Left lung (tissue), 4 donors: ENCODE measurements at regions not wholly inside any gene's neighbourhood (a gene's known extent, or its start where the extent isn't known, plus 50 kb on each side); places are given as distances from the start of the nearest gene placed in this dataset.
A peak's percentile ranks its signal among the peaks of the same experiment; 100 is the strongest.
"Not testable (repeated sequence)": the region's sequence is repeated elsewhere in the genome, so short reads cannot be mapped to it uniquely, and the experiment has no call there.

ENCODE experiments used
- ATAC-seq: fragments of 200-7000 bp; cut with Tn5 transposase; one replicate; pipeline ENCODE4 v1.9.1; 2020; ENCODE audit warnings: moderate library complexity
- DNase-seq, 4 donors: peaks; one replicate each; pipeline ENCODE4 v3.0.0-alpha.2; 2013 to 2020
- H3K27ac ChIP-seq, 2 donors: fragments of 200-600 bp; sonication (generic) in 1 of 2; one replicate each; pipeline versions ENCODE4 v1.5.0 to v1.8.0; 2020 to 2021
- H3K27me3 ChIP-seq, 2 donors: fragments of 200-600 bp; sonication (generic) in 1 of 2; one replicate each; pipeline versions ENCODE4 v1.5.0 to v1.8.0; 2020 to 2021
- H3K36me3 ChIP-seq, 2 donors: fragments of 200-600 bp; sonication (generic) in 1 of 2; one replicate each; pipeline versions ENCODE4 v1.5.0 to v1.8.0; 2020 to 2021
- H3K4me1 ChIP-seq, 2 donors: fragments of 200-600 bp; one replicate each; pipeline ENCODE4 v1.8.0; 2021
- H3K4me3 ChIP-seq, 2 donors: fragments of 200-600 bp; sonication (generic) in 1 of 2; one replicate each; pipeline versions ENCODE4 v1.5.0 to v1.8.0; 2020 to 2021; ENCODE audit warnings: mild to moderate bottlenecking in 1 of 2
- H3K9me3 ChIP-seq, 2 donors: fragments of 200-600 bp; sonication (generic) in 1 of 2; one replicate each; pipeline versions ENCODE4 v1.5.0 to v1.8.0; 2020 to 2021
- intact Hi-C, 2 donors: fragments of 100-400 bp; cut with DNase I; formaldehyde crosslinking; loops; one replicate each; pipeline versions ENCODE4 v1.11.2 to v1.14.2; 2022
- TF ChIP-seq, protein P1 (sequence below), 2 donors: fragments of 200-600 bp; sonication (generic) in 1 of 2; IDR thresholded peaks; one replicate each; pipeline versions ENCODE4 v1.5.0 to v1.8.0; 2021; ENCODE audit warnings: antibody characterized with exemption in 2 of 2
- donor health status: DM: no; HTN: yes; CAD: no.
- donor health status: DM: no; HTN: no; CAD: no.

DNA sequence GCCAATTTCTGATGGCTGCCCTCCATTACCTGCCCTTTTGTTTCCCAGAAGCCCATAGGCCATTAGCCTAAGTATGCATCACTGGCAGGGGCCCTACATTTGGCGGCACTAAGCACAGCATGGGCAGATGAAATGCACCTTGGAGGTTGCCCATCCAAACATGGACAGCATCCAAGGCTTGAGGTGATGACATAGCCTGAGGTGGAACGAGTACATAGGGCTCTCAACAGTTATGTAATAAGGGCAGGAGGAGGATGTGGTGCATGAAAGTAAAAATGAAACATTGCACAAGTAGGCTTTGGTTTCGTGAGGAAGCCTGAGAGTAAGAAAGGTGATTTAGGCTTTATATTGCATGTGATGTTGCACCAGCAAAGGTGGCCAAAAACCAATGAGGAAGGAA lies 148.1 kb downstream of the FAM76B start:
- Histone ChIP-seq H3K4me3 (no peak overlapping the region), H3K27me3 (no peaks in the 10 kb centered on the region), H3K27ac (no peak overlapping the region), H3K4me1 (no peaks in the 10 kb centered on the region), H3K9me3 (peaks cover 0 to 3% of the 10 kb centered on the region in 2 donors), H3K36me3 (no peaks in the 10 kb centered on the region)
- DNase-seq = peak in 1 of 4 donors; percentile 38
- TF ChIP-seq, protein P1, sequence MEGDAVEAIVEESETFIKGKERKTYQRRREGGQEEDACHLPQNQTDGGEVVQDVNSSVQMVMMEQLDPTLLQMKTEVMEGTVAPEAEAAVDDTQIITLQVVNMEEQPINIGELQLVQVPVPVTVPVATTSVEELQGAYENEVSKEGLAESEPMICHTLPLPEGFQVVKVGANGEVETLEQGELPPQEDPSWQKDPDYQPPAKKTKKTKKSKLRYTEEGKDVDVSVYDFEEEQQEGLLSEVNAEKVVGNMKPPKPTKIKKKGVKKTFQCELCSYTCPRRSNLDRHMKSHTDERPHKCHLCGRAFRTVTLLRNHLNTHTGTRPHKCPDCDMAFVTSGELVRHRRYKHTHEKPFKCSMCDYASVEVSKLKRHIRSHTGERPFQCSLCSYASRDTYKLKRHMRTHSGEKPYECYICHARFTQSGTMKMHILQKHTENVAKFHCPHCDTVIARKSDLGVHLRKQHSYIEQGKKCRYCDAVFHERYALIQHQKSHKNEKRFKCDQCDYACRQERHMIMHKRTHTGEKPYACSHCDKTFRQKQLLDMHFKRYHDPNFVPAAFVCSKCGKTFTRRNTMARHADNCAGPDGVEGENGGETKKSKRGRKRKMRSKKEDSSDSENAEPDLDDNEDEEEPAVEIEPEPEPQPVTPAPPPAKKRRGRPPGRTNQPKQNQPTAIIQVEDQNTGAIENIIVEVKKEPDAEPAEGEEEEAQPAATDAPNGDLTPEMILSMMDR (IDR thresholded peaks at IDR 0.05) = no peak
- peak; percentile 85 for ATAC-seq
- intact Hi-C loops = no loop called here

DNA sequence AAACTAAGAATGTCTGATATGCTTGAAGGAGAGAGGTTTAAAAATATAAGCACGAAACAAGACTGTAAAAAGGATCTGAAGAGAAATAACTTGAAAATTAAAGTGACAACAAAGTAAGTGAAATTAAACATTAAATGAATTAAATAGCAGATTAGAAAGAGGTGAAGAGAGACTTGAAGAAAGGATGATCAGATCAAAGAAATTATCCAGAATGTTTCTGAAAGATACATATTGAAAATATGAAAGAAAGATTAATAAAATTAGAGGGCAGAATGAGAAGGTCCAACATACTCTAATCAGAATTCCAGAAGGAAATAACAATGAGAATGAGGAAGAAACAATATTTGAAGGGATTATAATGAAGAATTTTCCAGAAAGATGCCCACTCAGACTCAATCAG lies 151.1 kb downstream of the FAM76B start:
- no peak for DNase-seq
- H3K27me3 ChIP-seq = no peaks in the 10 kb centered on the region
- peaks cover 0 to 3% of the 10 kb centered on the region in 2 donors for H3K9me3 ChIP-seq
- ATAC-seq = no peak
- no peak overlapping the region for H3K27ac ChIP-seq
- H3K4me1 ChIP-seq = no peaks in the 10 kb centered on the region
- H3K36me3 ChIP-seq = no peaks in the 10 kb centered on the region
- intact Hi-C loops = no loop called here
- no peak overlapping the region for H3K4me3 ChIP-seq
- TF ChIP-seq, protein P1 (IDR thresholded peaks at IDR 0.05) = no peak

DNA sequence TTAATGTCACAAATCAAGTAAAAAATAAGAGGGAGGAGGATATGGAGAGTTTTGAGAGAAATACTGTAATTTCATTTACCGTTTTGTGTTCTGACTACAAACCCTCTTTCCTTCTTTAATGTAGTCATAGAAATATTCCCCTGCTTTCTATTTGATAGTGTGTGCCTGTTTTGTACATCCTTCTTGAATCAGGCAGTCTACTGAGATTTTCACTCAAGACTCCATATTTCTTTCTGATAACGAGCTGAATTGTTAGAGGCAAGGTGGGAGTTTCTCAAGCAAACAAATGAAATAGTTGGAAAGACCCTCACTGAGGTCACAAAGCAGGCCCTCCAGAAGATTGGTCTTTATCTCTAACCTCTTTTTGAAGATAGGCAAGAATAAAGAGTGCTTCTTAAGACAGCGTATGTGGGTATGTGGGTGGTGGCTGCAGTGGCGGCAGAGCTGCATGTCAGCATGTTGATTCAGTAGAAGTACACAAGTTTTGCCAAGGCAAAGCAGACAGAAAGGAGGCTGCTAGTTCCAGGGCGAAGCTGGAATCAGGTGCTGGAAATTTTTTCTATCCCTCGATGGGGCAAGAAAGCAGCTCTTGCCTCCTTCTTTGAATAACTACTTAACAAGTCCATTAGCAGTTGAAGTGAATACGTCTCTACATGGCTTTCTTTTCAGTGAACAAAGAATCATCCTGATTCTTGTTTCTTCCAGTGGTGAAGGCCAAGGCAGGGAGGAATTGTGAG lies 164.2 kb downstream of the FAM76B start:
- Histone ChIP-seq H3K4me3 (no peak overlapping the region), H3K36me3 (no peaks in the 10 kb centered on the region), H3K9me3 (peaks cover 0 to 4% of the 10 kb centered on the region in 2 donors), H3K4me1 (no peaks in the 10 kb centered on the region), H3K27me3 (no peaks in the 10 kb centered on the region), H3K27ac (no peak overlapping the region)
- intact Hi-C loops = no loop called here
- ATAC-seq = peak; percentile 75
- no peak for DNase-seq
- TF ChIP-seq, protein P1 (IDR thresholded peaks at IDR 0.05) = no peak

DNA sequence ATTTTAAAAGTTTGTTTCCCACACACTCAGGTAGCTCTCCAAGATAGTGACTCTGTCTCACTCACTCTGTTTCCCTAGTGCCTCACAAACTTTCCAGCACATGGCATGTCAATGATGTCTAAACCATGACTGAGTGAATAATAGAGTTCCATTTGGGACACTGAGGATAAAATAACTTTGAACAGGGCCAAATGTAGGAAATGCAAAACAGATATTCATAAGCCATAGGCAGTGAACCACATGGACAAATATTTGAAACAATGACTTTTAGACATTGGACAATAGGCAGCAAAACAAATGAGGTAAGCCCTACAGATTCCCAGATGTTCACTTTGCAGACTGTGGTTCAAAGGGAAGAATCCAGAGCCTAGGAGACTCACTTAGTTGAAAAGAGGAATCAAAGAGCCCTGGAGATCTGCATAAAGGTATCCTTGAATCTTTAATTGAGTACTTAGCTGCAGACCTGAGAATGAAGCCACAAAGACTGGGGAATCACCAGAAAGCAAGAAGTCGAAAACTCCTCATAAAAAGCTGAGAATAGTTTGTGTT lies 173.3 kb downstream of the FAM76B start:
- TF ChIP-seq, protein P1 (IDR thresholded peaks at IDR 0.05) = no peak
- intact Hi-C loops = no loop called here
- Histone ChIP-seq H3K27ac (no peak overlapping the region), H3K4me3 (no peak overlapping the region), H3K9me3 (peaks cover 0 to 8% of the 10 kb centered on the region in 2 donors), H3K27me3 (no peaks in the 10 kb centered on the region), H3K4me1 (no peaks in the 10 kb centered on the region), H3K36me3 (no peaks in the 10 kb centered on the region)
- ATAC-seq (no peak), DNase-seq (no peak)

DNA sequence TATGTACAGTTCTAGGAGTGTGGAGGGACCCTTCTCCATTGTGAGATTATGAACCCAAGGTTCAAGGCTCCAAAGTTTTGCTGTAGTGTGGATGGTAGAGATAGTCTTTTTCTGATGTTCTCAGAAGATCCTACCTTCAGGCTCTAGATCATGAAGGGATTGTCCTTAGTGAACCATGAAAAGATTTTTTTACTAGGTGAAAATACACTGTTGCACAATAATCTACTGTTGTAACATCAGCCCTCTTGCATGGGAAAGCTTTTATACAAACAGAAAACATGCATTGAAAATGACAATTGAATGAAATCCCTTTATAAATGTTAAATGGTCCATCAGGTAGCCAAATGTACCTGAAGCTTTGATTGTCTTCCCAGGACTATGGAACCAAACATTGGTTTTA lies 177.8 kb downstream of the FAM76B start:
- intact Hi-C loops = no loop called here
- TF ChIP-seq, protein P1 (IDR thresholded peaks at IDR 0.05) = no peak
- Histone ChIP-seq H3K4me1 (no peaks in the 10 kb centered on the region), H3K36me3 (no peaks in the 10 kb centered on the region), H3K9me3 (no peaks in the 10 kb centered on the region), H3K4me3 (no peak overlapping the region), H3K27ac (no peak overlapping the region), H3K27me3 (no peaks in the 10 kb centered on the region)
- DNase-seq (no peak), ATAC-seq (no peak)

DNA sequence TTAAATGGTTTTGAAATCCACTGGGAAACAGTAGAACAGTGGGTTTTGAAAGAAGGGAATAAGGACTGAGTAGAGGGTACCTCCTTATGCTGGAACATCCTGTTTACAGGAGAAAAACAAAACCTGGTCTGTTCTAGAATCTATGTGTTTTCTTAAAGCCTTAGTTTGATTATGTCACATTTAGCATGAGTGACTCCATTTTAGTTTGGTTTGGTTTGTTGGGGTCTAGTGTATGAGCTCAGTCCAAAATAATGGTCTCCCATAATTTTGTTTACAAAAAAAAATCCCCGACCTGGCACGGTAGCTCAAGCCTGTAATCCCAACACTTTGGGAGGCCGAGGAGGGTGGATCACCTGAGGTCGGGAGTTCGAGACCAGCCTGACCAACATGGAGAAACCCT lies 179.4 kb downstream of the FAM76B start:
- ATAC-seq, H3K27me3 ChIP-seq, H3K27ac ChIP-seq, intact Hi-C loops, H3K36me3 ChIP-seq, H3K9me3 ChIP-seq, H3K4me3 ChIP-seq, DNase-seq, H3K4me1 ChIP-seq: not testable (repeated sequence)
